Vagina (tissue), 2 donors: ENCODE measurements at regions not wholly inside any gene's neighbourhood (a gene's known extent, or its start where the extent isn't known, plus 50 kb on each side); places are given as distances from the start of the nearest gene placed in this dataset.

Experiments used
- POLR2A ChIP-seq, 2 donors: fragments of 450-650 bp; IDR thresholded peaks; one replicate each; pipeline ENCODE4 v1.6.1; 2017; ENCODE audit warnings: antibody characterized with exemption in 2 of 2, mild to moderate bottlenecking in 2 of 2, moderate library complexity in 2 of 2
- TF ChIP-seq, protein P1 (sequence below), 3 experiments: fragments of 450-650 bp in 2 of 3; fragments of 200-600 bp in 1 of 3; sonication (generic) in 1 of 3; IDR thresholded peaks; one replicate each; pipeline ENCODE4 v1.5.1; 2017 to 2019; ENCODE audit warnings: antibody characterized with exemption in 3 of 3, mild to moderate bottlenecking in 2 of 3, moderate library complexity in 2 of 3

DNA sequence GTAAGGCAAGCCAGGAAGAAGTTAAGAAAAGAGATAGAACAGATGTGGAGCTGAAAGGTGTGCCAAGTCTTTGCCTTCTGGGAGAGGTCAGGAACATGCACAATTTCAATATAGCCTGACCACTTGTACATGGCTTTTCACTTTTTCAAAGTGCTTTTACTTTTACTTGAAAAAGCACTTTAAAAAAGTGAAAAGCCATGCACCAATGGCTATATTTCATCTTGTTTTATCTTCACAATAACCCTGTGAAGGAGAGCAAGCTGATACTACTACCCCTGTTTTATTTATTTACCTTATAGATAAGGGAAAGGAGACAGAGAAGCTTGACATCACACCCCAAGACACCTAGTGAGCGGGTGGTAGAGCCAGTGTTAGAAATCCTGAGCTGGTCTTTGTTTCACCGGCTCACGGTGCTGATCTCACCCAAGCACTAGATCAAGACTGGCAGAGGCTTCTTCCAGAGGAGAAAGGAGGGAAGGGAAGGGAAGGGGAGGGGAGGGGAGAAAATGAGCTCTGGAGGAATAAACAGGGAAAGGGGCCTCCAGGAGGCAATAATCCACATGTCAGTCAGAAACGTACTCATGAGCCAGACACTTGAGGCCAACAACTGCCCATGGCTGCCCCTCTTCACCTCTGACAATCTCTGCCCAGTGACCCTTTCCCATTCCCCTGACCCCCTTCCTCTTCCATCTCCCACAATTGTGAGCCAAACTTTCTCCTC, 455.4 kb downstream of the FOXO1 start:
- TF ChIP-seq, protein P1, sequence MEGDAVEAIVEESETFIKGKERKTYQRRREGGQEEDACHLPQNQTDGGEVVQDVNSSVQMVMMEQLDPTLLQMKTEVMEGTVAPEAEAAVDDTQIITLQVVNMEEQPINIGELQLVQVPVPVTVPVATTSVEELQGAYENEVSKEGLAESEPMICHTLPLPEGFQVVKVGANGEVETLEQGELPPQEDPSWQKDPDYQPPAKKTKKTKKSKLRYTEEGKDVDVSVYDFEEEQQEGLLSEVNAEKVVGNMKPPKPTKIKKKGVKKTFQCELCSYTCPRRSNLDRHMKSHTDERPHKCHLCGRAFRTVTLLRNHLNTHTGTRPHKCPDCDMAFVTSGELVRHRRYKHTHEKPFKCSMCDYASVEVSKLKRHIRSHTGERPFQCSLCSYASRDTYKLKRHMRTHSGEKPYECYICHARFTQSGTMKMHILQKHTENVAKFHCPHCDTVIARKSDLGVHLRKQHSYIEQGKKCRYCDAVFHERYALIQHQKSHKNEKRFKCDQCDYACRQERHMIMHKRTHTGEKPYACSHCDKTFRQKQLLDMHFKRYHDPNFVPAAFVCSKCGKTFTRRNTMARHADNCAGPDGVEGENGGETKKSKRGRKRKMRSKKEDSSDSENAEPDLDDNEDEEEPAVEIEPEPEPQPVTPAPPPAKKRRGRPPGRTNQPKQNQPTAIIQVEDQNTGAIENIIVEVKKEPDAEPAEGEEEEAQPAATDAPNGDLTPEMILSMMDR (IDR thresholded peaks at IDR 0.05), result no peak
- no peak for TF ChIP-seq POLR2A (IDR thresholded peaks at IDR 0.05)
